D721Med (cell line): ENCODE measurements at regions not wholly inside any gene's neighbourhood (a gene's known extent, or its start where the extent isn't known, plus 50 kb on each side); places are given as distances from the start of the nearest gene placed in this dataset.
A peak's percentile ranks its signal among the peaks of the same experiment; 100 is the strongest.

Experiments
- DNase-seq: peaks from one replicate; pipeline ENCODE4 v3.0.0; 2011; ENCODE audit warnings: low spot score; ENCODE audit not compliant: insufficient read length
- FAIRE-seq: peaks from 2 replicates; lab custom pipeline; 2011; peaks lifted over from hg19 to GRCh38; lab: Jason Lieb, UNC
- TF ChIP-seq, protein P1 (sequence below): IDR thresholded peaks from 2 replicates; pipeline ENCODE4 v1.5.1; 2012; ENCODE audit warnings: mild to moderate bottlenecking, control low read depth; ENCODE audit not compliant: insufficient read depth; ENCODE audit errors: missing control alignments

DNA sequence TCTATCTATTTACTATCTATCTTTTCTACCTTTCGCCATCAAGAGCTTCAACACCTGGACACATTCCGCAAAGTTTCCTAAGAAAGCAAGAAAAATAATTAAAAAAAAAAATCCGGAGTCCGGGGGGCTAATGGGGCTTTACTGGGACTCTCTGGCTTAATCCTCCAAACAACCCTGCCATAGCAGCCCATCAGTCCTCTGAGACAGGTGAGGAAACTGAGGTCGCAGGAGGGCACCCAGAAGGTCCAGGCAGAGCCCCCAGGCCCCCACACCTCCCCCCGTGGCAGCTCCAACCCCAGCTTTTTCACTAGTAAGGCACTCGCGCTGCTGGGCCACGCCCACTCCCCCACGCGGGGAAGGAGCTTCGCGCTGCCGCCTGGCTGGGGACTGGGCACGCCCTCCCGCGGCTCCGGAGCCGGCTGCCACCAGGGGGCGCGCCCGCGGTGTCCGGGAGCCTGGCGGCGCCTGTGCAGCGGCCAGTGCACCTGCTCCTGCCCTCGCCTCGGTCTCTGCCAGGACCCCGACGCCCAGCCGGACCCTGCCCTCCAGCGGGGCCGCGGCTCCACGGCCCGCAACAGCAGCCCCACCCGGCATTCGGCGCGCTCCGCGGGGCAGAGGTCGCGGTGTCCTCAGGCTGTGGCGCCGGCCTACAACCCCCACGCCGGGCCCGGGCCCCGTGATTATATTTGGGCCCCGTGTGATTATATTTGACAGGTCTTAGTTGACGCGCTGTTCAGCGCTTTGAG is 54.1 kb upstream of the SAMD11 start:
- DNase-seq (peak; percentile 33), FAIRE-seq (no peak)
- TF ChIP-seq, protein P1, sequence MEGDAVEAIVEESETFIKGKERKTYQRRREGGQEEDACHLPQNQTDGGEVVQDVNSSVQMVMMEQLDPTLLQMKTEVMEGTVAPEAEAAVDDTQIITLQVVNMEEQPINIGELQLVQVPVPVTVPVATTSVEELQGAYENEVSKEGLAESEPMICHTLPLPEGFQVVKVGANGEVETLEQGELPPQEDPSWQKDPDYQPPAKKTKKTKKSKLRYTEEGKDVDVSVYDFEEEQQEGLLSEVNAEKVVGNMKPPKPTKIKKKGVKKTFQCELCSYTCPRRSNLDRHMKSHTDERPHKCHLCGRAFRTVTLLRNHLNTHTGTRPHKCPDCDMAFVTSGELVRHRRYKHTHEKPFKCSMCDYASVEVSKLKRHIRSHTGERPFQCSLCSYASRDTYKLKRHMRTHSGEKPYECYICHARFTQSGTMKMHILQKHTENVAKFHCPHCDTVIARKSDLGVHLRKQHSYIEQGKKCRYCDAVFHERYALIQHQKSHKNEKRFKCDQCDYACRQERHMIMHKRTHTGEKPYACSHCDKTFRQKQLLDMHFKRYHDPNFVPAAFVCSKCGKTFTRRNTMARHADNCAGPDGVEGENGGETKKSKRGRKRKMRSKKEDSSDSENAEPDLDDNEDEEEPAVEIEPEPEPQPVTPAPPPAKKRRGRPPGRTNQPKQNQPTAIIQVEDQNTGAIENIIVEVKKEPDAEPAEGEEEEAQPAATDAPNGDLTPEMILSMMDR = peak; percentile 58
